ENCODE measurements at regions not wholly inside any gene's neighbourhood (a gene's known extent, or its start where the extent isn't known, plus 50 kb on each side); places are given as distances from the start of the nearest gene placed in this dataset.

DNA sequence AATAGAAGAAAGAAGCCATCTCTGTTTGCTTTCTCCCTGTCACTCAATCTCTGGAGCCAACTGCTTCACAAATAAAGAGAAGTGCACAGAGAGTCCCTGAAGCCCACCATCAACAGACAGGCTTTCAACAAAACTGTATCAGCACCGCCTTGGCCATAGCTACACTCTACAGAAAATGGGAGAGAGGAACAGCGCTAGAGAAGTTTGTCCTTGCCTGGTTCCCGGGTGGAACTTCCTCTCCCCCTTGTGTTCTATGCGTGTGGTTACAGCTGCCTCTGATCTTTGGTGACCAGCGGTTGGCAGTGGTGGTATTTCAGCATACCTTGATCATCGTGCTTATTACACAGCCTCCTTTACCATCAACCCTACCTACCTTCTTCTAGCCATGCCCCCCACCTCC lies 91.4 kb upstream of the CCL2 start:
- H3K27ac ChIP-seq (ENCODE audit: low read depth in 2 of 2, low read length in 2 of 2): no peak overlapping the region
- FAIRE-seq (no peak), DNase-seq (peak in 3 of 5 donors; percentile 30 to 69 (median 49))
- H3K4me1 ChIP-seq (ENCODE audit: control insufficient read depth in 2 of 3, insufficient read depth in 2 of 3, low read depth in 1 of 3, low read length in 3 of 3): no peaks in the 10 kb centered on the region
- H3K36me3 ChIP-seq (ENCODE audit: control insufficient read depth in 2 of 3, insufficient read depth in 3 of 3, low read length in 3 of 3): no peaks in the 10 kb centered on the region
- H3K9ac ChIP-seq (ENCODE audit: low read length in 3 of 3): no peak overlapping the region
- H3K27me3 ChIP-seq (ENCODE audit: control insufficient read depth, insufficient read depth, low read length): peaks cover 2% of the 10 kb centered on the region
- H3K9me3 ChIP-seq (ENCODE audit: control insufficient read depth in 2 of 3, insufficient read depth in 1 of 3, low read length in 3 of 3): no peaks in the 10 kb centered on the region
- TF ChIP-seq, protein P1, sequence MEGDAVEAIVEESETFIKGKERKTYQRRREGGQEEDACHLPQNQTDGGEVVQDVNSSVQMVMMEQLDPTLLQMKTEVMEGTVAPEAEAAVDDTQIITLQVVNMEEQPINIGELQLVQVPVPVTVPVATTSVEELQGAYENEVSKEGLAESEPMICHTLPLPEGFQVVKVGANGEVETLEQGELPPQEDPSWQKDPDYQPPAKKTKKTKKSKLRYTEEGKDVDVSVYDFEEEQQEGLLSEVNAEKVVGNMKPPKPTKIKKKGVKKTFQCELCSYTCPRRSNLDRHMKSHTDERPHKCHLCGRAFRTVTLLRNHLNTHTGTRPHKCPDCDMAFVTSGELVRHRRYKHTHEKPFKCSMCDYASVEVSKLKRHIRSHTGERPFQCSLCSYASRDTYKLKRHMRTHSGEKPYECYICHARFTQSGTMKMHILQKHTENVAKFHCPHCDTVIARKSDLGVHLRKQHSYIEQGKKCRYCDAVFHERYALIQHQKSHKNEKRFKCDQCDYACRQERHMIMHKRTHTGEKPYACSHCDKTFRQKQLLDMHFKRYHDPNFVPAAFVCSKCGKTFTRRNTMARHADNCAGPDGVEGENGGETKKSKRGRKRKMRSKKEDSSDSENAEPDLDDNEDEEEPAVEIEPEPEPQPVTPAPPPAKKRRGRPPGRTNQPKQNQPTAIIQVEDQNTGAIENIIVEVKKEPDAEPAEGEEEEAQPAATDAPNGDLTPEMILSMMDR (IDR thresholded peaks at IDR 0.05; ENCODE audit: borderline replicate concordance, extremely low read depth, insufficient read depth): peak; percentile 41
- intact Hi-C loops (cut with DNase I): no loop called here
- no peak overlapping the region for H3K4me3 ChIP-seq (ENCODE audit: low read length in 3 of 3)

DNA sequence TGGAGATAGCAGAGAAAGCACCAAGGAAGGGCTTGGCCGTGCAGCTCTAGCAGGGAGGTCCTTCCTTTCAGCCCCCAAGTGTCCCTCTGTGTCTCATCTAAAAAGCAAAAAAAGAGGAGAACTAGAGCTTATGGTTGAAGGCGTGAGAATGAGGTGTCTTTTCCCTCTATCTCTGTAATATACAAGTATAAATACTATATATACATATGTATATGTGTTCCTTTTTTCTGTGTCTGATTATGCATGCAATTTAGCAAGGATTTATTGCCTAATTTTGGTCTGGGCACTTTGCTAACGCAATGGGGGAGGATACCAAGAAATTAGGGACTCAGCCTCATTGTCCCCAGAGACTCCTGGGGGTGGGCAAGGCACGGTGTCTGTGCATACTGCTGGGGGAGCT lies 90.2 kb upstream of the CCL2 start:
- H3K27ac ChIP-seq (ENCODE audit: low read depth in 2 of 2, low read length in 2 of 2): no peak overlapping the region
- H3K36me3 ChIP-seq (ENCODE audit: control insufficient read depth in 2 of 3, insufficient read depth in 3 of 3, low read length in 3 of 3): no peaks in the 10 kb centered on the region
- no peaks in the 10 kb centered on the region for H3K4me1 ChIP-seq (ENCODE audit: control insufficient read depth in 2 of 3, insufficient read depth in 2 of 3, low read depth in 1 of 3, low read length in 3 of 3)
- intact Hi-C loops (cut with DNase I): no loop called here
- TF ChIP-seq, protein P1 (IDR thresholded peaks at IDR 0.05; ENCODE audit: borderline replicate concordance, extremely low read depth, insufficient read depth): no peak
- H3K9ac ChIP-seq (ENCODE audit: low read length in 3 of 3): no peak overlapping the region
- H3K4me3 ChIP-seq (ENCODE audit: low read length in 3 of 3): no peak overlapping the region
- no peaks in the 10 kb centered on the region for H3K9me3 ChIP-seq (ENCODE audit: control insufficient read depth in 2 of 3, insufficient read depth in 1 of 3, low read length in 3 of 3)
- no peak for DNase-seq
- no peak for FAIRE-seq
- H3K27me3 ChIP-seq (ENCODE audit: control insufficient read depth, insufficient read depth, low read length): no peaks in the 10 kb centered on the region

- Histone ChIP-seq H3K4me1 (ENCODE audit: control insufficient read depth in 2 of 3, insufficient read depth in 2 of 3, low read depth in 1 of 3, low read length in 3 of 3) (no peaks in the 10 kb centered on the region), H3K4me3 (ENCODE audit: low read length in 3 of 3) (no peak overlapping the region), H3K9me3 (ENCODE audit: control insufficient read depth in 2 of 3, insufficient read depth in 1 of 3, low read length in 3 of 3) (peaks cover 0 to under 1% (median 0%) of the 10 kb centered on the region in 3 donors), H3K27ac (ENCODE audit: low read depth in 2 of 2, low read length in 2 of 2) (no peak overlapping the region), H3K36me3 (ENCODE audit: control insufficient read depth in 2 of 3, insufficient read depth in 3 of 3, low read length in 3 of 3) (no peaks in the 10 kb centered on the region), H3K27me3 (ENCODE audit: control insufficient read depth, insufficient read depth, low read length) (no peaks in the 10 kb centered on the region), H3K9ac (ENCODE audit: low read length in 3 of 3) (no peak overlapping the region)
- DNase-seq (no peak), FAIRE-seq (no peak)
- intact Hi-C loops (cut with DNase I): no loop called here
- TF ChIP-seq, protein P1 (IDR thresholded peaks at IDR 0.05; ENCODE audit: borderline replicate concordance, extremely low read depth, insufficient read depth): no peak
Observed at GRCh38 chr17:34166352-34166751, 88.7 kb upstream of the CCL2 start.

- Histone ChIP-seq H3K36me3 (ENCODE audit: control insufficient read depth in 2 of 3, insufficient read depth in 3 of 3, low read length in 3 of 3) (no peaks in the 10 kb centered on the region), H3K4me3 (ENCODE audit: low read length in 3 of 3) (no peak overlapping the region), H3K27me3 (ENCODE audit: control insufficient read depth, insufficient read depth, low read length) (no peaks in the 10 kb centered on the region), H3K9me3 (ENCODE audit: control insufficient read depth in 2 of 3, insufficient read depth in 1 of 3, low read length in 3 of 3) (peaks cover 0 to 3% (median 0%) of the 10 kb centered on the region in 3 donors), H3K27ac (ENCODE audit: low read depth in 2 of 2, low read length in 2 of 2) (no peak overlapping the region), H3K9ac (ENCODE audit: low read length in 3 of 3) (no peak overlapping the region), H3K4me1 (ENCODE audit: control insufficient read depth in 2 of 3, insufficient read depth in 2 of 3, low read depth in 1 of 3, low read length in 3 of 3) (no peaks in the 10 kb centered on the region)
- FAIRE-seq (no peak), DNase-seq (peak in 3 of 5 donors; percentile 37 to 68 (median 66))
- TF ChIP-seq, protein P1 (IDR thresholded peaks at IDR 0.05; ENCODE audit: borderline replicate concordance, extremely low read depth, insufficient read depth): no peak
- intact Hi-C loops (cut with DNase I): no loop called here
Observed at GRCh38 chr17:34167354-34167753, 87.7 kb upstream of the CCL2 start.

Data from kidney (tissue), 13 donors.